GM19452 (cell line): ENCODE measurements at regions not wholly inside any gene's neighbourhood (a gene's known extent, or its start where the extent isn't known, plus 50 kb on each side); places are given as distances from the start of the nearest gene placed in this dataset.
"Not testable (repeated sequence)": the region's sequence is repeated elsewhere in the genome, so short reads cannot be mapped to it uniquely, and the experiment has no call there.

Experiments
- ATAC-seq: cut with Tn5 transposase; IDR thresholded peaks from one replicate; pipeline ENCODE4 v1.9.1; 2021; ENCODE audit not compliant: unreplicated experiment

DNA sequence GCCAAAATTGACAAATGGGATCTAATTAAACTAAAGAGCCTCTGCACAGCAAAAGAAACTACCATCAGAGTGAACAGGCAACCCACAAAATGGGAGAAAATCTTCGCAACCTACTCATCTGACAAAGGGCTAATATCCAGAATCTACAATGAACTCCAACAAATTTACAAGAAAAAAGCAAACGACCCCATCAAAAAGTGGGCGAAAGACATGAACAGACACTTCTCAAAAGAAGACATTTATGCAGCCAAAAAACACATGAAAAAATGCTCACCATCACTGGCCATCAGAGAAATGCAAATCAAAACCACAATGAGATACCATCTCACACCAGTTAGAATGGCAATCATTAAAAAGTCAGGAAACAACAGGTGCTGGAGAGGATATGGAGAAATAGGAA, 261.4 kb upstream of the HNRNPA3 start:
- ATAC-seq: not testable (repeated sequence)

DNA sequence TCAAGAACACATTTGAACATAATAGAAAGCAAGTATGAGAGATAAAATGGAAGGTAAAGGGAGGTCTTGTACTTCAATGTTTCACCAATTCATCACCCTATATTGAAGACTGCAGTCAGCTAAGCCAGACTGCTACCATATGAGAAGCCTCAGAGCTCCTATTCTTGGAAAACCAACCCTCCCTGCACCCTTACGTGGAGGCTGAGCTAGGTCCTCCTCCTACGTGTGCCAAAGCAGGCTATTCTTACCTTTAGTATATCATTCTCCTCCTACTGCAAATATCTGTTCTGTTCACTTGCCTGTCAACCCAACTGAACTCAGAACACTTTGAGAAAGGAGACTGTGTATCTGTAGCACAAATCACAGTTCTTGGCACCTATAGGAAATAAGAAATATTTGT, 255.8 kb upstream of the HNRNPA3 start:
- no peak for ATAC-seq

DNA sequence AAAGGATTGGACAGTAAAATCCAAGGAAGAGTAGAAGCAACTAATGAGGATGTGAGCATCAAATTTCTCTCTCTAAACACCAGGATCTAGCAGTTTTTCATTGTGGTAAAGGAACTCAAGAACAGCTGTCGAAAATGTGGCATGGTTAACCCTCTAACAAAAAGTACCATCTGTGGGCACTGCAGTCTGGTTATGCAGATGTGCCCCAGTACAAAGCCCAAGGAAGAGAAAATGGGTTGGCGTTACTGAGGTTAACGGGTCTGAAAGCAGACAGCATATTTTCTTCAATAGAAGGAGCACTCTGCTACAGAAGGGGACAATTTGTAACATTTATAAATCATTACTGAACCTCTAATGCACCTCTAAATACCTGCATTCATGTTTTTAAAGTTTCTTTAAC, 253.0 kb upstream of the HNRNPA3 start:
- ATAC-seq: no peak

DNA sequence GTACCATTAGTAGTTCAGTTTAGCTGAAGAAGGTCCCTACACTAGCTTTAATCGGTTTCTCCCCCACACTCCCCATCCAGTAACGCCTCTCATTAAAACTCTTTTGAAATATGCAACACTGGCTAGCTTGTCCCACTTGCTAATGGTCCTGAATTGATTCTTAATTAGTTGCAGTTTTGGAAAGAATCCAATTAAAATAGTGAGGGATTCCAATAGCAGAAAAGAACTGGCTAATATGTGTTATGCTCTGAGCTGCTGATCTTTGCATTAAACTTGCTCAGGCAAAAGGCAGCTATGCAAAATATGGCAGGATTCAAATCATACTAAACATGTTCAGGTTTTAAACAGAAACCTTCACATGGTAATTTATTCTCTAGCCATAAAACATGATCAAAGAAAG, 252.5 kb upstream of the HNRNPA3 start:
- ATAC-seq: no peak

DNA sequence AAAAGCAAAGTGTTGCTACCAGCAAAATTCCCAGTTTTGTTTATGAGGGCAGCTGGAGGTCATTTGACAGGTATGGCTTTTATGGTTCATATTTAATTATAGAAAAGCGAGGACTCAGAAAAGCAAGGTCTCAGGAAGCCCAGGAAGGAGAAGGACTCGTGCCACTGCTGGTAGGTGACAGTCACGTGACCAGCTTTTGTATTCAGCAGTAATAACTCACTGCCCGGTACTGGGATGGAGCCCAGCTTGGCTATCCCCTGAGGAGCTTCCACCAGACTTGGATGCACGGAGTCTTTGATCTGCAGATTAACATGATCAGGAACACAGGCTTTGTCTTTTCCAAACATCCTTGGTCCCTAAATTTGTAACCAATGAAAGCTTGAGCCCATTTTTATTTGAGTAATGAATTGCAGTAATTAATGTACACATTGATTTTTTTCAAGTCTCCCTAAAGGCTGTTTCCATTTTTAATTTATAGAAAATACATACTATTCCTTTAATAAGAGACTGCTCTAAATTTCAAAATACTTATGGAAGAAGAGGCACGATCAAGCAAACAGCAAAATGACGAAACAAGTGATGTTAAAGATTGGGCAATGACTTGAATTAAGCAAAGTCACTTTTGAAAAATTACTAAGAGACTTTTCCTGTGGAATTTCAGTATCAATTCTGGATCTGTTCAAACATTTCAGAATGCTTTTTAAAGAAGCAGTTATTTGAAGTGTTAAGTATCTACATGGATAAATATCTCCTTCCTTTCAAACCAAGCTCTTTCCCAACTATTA, 251.7 kb upstream of the HNRNPA3 start:
- ATAC-seq: no peak

DNA sequence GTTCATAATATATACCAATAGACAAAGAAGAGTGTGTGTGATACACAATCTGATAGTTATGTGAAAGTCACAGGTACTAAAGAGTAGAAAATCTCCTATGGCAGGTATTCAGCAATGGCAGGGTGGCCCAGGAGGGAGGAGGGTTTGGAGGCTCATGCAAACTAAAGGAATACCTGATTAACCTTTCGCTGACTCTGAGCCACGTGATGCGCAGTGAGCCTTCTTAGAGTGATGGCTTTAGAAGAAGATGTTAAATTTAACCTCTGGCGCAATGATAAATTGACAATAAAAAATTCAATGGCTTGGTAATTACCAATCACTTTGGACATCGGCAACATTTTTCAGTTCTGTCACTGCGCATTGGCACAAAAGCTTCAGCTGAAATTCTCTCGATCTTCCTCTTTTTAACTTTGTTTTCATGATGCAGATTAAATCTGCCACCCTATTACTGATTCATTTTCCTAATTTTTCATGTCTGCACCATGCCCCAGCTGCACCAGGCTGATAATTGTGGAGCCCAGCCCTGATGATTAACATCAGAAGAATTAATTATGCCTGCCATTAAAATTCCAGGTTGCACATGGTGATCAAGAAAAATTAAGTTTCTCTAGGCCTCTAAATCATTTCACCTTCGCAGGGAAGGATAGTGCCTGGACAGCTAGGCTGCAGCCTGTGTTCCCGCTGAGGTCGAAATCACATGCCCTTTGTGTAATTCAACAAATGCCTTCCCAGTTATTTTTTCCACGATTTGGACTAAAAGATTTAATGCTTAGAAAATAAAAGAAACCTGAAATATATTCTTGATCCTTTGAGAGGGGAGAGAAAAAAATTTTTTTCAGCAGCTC, 250.6 kb upstream of the HNRNPA3 start:
- ATAC-seq: no peak

DNA sequence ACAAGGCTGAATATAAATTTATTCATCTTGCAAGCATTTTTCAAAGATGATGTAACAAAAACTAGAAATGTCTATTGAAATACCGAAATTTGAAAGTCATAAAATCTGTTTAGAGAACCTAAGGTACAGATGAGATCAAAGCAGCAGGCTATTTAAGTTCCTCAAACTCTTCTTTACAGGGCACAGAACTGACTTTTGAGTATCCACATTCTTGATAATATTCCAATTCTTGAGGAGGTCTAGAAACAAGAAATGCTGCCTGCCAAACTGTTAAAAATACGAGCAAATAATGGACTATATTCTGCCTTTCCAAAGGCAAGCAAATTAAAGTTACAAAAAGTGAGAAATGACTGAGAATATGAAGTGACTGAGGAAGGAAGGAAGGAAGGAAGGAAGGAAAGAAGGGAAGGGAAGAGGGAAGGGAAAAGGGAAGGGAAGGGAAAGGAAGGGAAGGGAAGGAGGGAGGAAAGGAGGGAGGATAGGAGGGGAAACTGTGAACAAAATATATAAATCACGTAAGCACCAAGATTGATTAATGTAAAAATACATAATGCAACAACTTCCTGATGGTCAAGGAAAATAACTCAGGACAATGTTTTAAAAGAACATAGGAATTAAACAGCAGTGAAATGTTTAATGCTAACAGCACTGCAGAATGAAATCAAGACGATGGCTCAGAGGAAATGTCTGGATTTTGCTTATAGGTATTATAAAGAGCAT, 248.9 kb upstream of the HNRNPA3 start:
- ATAC-seq: no peak

DNA sequence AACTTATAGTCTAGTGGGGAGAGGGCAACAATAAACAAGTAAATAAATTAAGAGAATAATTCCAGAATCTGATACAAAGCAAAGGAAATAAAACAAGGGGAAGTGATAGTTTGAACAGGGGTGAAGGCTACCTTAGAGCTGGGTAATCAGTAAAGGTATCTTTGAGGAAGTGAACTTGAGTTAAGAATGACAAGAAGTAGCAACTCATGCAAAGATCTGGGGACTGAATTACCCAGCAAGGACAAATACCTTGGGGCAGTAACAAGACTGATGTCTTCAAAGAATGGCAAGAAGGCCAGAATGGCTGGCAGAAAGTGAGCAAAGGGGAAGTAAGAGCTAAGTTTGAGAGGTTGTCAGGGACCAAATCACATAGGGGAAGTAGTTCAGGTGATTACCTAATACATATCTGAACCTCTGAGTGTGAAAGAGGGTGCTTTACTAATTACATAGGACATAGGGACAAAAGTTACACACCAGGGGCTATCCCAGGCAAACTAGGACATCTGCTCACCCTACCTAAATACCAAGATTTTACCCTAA, 244.6 kb upstream of the HNRNPA3 start:
- ATAC-seq: no peak

DNA sequence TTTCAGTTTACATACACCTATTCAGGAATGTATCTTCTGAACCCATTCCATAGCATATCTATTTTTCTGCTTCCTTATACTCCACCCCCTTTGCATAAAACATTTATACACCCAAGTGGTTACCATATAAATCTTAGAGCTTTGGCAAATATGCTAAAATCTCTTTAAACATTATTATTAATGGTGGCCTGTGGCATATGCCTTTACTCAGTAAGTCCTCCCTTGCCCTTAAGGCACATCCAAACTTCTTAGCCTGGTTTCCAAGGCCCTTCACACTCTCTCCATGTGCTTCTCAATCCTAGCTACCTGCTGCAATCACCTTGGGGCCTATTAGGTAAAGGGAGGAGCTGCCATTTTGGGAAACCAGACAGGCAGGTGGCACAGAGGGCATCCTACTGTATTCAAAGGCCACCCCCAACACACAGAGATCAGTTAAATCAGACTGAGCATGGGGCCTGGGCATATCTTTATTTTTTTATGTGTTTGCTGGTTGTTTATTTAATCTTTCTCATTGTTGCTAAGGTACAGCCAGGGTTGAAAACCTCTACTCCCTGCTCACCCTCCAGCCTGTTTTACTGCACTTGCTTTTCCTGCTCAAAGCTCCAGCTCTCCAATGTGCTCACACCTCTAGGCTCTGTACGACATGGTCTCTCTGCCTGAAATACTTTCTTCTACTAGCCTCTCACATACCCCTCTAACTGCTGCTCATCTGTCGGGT, 242.8 kb upstream of the HNRNPA3 start:
- ATAC-seq: no peak

DNA sequence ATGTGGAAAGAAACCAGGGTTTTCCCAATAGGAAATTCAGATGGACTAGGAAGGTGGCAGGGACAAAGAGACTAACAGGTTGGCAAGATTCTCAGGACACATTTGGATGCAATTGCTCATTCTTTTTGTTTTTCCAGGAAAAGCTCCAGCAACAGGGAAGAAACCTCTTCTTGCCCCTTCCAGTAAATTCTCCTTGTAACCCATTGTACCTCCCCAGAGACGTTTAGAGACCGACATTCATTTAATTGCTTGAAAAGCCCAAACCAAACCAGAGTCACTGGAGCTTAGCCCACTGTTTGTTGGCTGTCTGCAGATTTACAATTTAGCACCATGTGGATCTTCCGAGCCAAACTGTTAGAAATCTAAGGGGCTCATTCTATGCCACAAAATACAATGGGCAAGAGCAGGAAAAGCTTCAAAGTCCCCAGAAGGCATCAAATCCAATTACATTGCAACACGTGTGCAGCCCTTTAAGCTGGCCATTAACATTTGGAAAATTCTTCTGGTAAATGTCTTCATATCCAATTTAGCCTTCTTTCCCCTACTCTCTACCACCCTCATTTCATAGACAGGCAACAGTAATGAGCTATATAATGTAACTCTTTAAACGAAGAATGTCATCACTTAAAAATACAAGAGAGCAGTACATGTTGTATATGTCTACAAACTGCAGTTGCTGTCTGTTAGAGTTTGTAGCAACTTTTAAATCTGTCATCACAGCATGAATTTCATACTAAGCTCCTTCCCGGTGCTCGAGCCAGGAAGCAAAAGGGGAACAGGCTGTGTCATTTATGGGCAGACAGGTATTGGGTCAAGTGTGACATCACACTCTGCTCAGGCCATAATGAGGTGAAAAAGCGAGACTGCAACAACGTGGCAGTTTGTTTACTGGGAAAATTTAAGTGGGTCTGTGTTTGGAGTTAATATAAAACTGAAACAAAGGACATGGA, 235.6 kb upstream of the HNRNPA3 start:
- ATAC-seq: no peak

DNA sequence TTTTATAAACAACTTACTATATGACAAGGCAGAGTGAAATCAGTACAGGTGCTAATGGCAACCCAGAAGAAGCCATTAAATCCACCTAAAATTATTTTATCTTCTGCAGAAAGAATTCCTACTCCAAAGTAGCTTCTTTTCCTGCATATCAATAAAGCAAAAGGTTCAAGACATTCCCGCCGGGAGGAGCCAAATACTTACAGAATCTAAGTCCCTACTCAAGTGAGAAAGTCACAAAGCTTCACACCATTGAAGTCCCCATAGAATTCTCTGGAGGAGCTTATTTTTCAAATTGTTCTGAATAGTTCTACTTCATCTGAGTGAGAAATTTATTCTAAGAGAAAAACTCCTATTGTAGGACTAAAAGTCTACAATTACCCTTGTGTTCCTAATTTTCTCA, 233.7 kb upstream of the HNRNPA3 start:
- no peak for ATAC-seq

DNA sequence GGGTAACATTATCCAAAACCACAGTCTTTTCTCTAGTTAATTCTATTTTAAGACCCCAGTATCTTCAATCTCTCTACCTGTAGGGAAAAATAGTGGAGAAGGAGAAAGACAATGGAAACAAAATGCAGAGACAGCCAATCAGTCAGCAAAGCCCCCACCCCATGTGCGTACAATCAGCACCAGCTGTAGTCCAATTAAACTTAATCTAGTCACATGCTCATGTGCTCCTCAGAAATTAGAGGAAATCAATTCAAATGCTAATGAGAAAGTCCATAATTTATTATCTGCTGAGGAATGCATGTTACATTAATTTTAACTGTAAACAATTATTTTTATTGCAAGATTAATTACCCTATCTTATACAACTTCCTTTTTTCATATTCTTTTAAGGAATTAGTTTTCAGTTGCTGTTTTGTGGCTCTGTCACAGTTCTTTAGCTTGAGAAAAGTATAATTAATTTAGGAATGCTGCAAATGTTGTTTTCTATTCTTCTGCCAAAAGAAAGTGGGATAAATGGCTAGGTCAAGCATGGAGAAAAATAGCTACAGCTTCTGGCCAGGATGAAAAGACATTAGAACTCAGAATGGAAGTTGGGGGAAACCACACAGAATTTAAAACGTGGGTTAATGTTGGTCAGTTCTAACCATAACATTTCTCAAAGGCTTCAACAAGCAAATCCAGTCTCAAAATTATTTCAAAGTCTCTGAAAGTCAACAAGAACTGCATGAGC, 232.4 kb upstream of the HNRNPA3 start:
- ATAC-seq: no peak

DNA sequence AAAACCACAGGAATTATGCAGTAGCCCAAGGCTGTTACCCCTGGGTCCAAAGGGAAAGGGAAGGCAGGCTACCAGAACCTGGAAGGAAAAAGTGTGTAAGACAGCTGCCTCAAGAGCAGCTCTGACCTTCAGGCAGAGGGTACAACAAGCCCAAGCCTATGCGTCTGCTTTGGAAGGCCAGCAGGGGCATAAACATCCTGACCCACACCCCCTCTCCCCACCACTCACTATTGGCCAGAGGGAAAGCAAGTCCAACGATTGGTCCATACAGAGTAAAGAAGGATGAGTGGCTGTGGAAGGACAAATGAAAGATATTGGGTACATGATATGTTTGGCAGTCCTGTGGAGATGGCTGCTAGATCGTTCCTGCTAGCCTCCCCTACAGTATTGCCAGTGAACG, 227.6 kb upstream of the HNRNPA3 start:
- ATAC-seq: no peak

DNA sequence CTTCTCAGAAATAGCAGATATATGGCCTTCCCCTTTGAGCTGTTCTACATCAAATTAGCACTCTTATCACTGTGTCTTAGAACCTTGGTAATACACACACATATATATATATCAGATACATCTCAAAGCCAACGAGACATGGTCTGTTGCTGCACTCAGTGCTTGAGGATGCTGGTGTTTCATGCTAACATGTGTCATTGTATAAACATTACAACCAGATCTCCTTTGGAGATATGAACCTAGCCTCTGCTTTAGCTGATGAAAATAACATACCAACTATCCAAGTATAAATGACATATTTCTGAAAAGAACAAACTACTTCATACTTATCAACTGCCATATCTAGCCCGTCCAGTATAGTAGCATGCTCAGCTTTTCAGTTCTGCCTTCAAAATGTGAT, 226.7 kb upstream of the HNRNPA3 start:
- no peak for ATAC-seq

DNA sequence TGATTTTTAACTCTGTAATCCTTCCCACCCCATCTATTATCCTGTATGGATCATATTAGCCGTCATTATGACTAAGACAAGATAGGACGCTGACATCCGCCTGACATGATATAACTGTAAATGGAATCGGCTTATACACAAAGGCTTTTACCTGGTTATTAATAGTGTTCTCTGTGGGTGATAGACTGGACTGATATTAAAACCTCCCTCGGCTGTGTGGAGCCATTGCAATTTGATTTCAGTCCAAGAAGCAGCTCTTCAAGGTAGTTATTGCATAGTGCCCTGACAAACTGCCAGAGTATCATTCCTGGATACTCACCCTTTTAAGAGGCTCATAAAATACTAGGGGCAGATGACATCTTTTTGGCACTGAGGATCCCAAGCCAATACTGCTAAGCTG, 226.1 kb upstream of the HNRNPA3 start:
- ATAC-seq: no peak

DNA sequence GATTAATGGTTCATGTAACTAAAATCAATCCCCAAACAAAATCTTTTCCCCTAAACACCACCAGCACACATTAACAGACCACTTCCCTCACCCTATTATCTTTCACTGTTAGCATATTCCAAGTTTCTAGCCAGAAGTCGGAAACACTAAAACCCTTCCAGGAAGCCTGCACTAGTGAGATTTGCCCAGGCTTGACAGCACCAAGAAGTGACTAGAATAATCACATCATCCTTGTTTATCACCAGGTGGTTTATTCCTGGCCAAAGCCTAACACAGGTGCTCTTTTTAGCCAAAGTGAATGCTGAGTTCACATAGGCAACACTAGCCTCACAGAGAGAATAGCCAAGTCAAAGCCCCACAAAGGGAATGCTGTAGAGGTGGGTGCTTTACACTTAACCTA, 221.2 kb upstream of the HNRNPA3 start:
- ATAC-seq: no peak

DNA sequence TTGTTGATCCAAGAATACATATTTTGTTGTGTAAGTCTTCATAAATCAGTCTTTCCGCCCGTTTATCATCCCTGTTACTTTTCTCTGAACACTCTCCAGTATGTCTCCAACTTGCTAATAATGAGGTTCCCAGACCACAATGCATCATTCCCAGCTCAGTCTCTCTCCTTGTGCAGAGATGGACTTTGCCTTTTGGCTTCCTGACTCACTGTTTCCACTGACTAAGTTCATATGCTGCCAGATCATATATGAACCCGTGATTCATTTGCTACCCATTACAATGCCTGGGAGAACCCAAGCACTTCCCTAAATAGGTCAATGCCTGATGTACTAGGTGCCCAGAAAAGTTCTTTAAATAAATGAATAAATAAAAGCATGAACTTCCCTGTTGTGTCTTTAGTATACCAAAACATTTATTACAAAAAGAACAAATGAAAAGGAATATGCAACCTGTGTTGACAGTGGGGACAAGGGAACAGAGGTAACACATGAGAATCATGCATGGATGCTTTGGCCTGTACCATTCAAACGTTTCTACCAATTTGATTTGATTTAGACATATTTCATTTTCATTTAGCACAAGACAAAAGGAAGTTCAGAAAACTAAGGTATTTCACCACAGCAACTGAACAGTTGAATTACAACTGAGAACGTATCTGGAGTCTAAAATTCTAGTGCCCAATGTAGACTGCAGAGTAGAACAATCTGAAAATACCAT, 215.4 kb upstream of the HNRNPA3 start:
- peak; percentile 52 for ATAC-seq

DNA sequence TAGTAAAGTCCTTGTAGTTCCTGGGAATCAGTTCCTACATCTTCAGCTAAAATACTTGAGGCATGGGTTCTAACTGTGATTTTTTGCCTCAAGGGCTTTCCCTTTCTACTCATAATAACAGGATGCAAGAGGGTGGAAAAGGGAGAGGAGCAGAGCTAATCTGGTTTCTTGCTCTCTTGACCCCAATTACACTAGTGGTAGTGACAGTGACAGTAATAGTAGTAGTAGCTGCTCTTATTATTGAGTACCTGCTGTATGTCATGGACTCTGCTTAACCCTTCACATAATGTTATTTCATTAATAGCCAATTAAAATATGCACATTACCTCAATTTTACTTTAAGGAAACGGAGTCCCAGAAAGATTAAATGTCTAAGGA, 214.8 kb upstream of the HNRNPA3 start:
- ATAC-seq: peak; percentile 19
